DND-41 (cell line): ENCODE measurements at regions not wholly inside any gene's neighbourhood (a gene's known extent, or its start where the extent isn't known, plus 50 kb on each side); places are given as distances from the start of the nearest gene placed in this dataset.
"Not testable (repeated sequence)": the region's sequence is repeated elsewhere in the genome, so short reads cannot be mapped to it uniquely, and the experiment has no call there.

Source experiments
- ATAC-seq: fragments of 200-7000 bp; cut with Tn5 transposase; 3 replicates; pipeline ENCODE4 v1.9.1; 2021; ENCODE audit warnings: low read depth; ENCODE audit not compliant: insufficient read depth
- DNase-seq: peaks from one replicate; pipeline ENCODE4 v3.0.0-alpha.2; 2020
- H2AFZ ChIP-seq: 2 replicates; pipeline ENCODE4 v1.6.0; 2012; ENCODE audit warnings: low read depth, low read length
- H3K27ac ChIP-seq: 2 replicates; pipeline ENCODE4 v1.5.1; 2012; ENCODE audit warnings: low read length, inconsistent platforms
- H3K27me3 ChIP-seq: fragments of 200-600 bp; sonication (generic); 2 replicates; pipeline ENCODE4 v1.6.0; 2012; ENCODE audit warnings: low read length, mild to moderate bottlenecking, inconsistent platforms; ENCODE audit not compliant: insufficient read depth, poor library complexity
- H3K36me3 ChIP-seq: 2 replicates; pipeline ENCODE4 v1.5.1; 2012; ENCODE audit warnings: low read length, inconsistent platforms; ENCODE audit not compliant: insufficient read depth
- H3K4me1 ChIP-seq: 2 replicates; pipeline ENCODE4 v1.5.1; 2012; ENCODE audit warnings: mild to moderate bottlenecking, low read length; ENCODE audit not compliant: insufficient read depth
- H3K4me2 ChIP-seq: 2 replicates; pipeline ENCODE4 v1.6.0; 2012; ENCODE audit warnings: mild to moderate bottlenecking, moderate library complexity, low read length, inconsistent platforms; ENCODE audit not compliant: insufficient read depth
- H3K4me3 ChIP-seq, 2 experiments: fragments of 200-600 bp in 1 of 2; shearing (Covaris generic) in 1 of 2; 2 replicates each; pipeline ENCODE4 v1.5.1; 2012 to 2016; ENCODE audit warnings: inconsistent platforms in 2 of 2, low read length in 2 of 2, mild to moderate bottlenecking in 2 of 2, low read depth in 1 of 2, moderate library complexity in 1 of 2
- H3K79me2 ChIP-seq: 2 replicates; pipeline ENCODE4 v1.6.0; 2012; ENCODE audit warnings: low read length, inconsistent platforms; ENCODE audit not compliant: insufficient read depth
- H3K9ac ChIP-seq: 2 replicates; pipeline ENCODE4 v1.6.0; 2012; ENCODE audit warnings: low read depth, mild to moderate bottlenecking, inconsistent platforms, low read length, moderate library complexity
- H3K9me3 ChIP-seq: 2 replicates; pipeline ENCODE4 v1.5.1; 2012; ENCODE audit warnings: low read length, moderate library complexity, mild to moderate bottlenecking, inconsistent platforms; ENCODE audit not compliant: insufficient read depth, severe bottlenecking
- H4K20me1 ChIP-seq: 2 replicates; pipeline ENCODE4 v1.6.0; 2012; ENCODE audit warnings: low read length; ENCODE audit not compliant: insufficient read depth
- CTCF ChIP-seq: IDR thresholded peaks from 2 replicates; pipeline ENCODE4 v1.5.1; 2012; ENCODE audit warnings: borderline replicate concordance, low read length, moderate library complexity, mild to moderate bottlenecking; ENCODE audit not compliant: poor library complexity, severe bottlenecking; ENCODE audit errors: extremely low read depth
- EZH2 ChIP-seq: IDR thresholded peaks from 3 replicates; pipeline ENCODE4 v1.6.1; 2012; ENCODE audit warnings: borderline replicate concordance, low read depth, mild to moderate bottlenecking, moderate library complexity, low read length, inconsistent platforms; ENCODE audit not compliant: severe bottlenecking

GRCh38 chr7:93711926-93712325 is 137.4 kb upstream of the CALCR start:
- Histone ChIP-seq H2AFZ (no peak overlapping the region), H3K27ac (no peak overlapping the region), H3K4me1 (no peaks in the 10 kb centered on the region), H3K4me3 (no peak overlapping the region), H3K9ac (no peak overlapping the region), H3K4me2 (no peak overlapping the region), H3K27me3 (no peaks in the 10 kb centered on the region), H4K20me1 (no peaks in the 10 kb centered on the region), H3K79me2 (no peaks in the 10 kb centered on the region), H3K9me3 (no peaks in the 10 kb centered on the region), H3K36me3 (no peaks in the 10 kb centered on the region)
- TF ChIP-seq EZH2 = no peak
- no peak for TF ChIP-seq CTCF
- no peak for DNase-seq
- no peak for ATAC-seq

- H3K79me2 ChIP-seq, ATAC-seq, H4K20me1 ChIP-seq: not testable (repeated sequence)
Observed at GRCh38 chr7:93708255-93708654, 133.7 kb upstream of the CALCR start.

GRCh38 chr7:93707249-93707648 is 132.7 kb upstream of the CALCR start:
- ATAC-seq = no peak
- no peaks in the 10 kb centered on the region for H3K36me3 ChIP-seq
- H4K20me1 ChIP-seq = no peaks in the 10 kb centered on the region
- no peak overlapping the region for H2AFZ ChIP-seq
- no peak for DNase-seq
- no peak overlapping the region for H3K27ac ChIP-seq
- no peaks in the 10 kb centered on the region for H3K79me2 ChIP-seq
- no peaks in the 10 kb centered on the region for H3K9me3 ChIP-seq
- no peak for TF ChIP-seq EZH2
- H3K4me2 ChIP-seq = no peak overlapping the region
- H3K27me3 ChIP-seq = no peaks in the 10 kb centered on the region
- H3K4me1 ChIP-seq = no peaks in the 10 kb centered on the region
- H3K9ac ChIP-seq = no peak overlapping the region
- no peak overlapping the region for H3K4me3 ChIP-seq

More at GRCh38 chr7:93708255-93708654, 133.7 kb upstream of the CALCR start:
- not testable (repeated sequence) for H3K27me3 ChIP-seq, H3K4me3 ChIP-seq, H2AFZ ChIP-seq, H3K9ac ChIP-seq, H3K4me1 ChIP-seq, H3K4me2 ChIP-seq, H3K9me3 ChIP-seq, DNase-seq, H3K36me3 ChIP-seq, H3K27ac ChIP-seq

GRCh38 chr7:93706162-93706561 is 131.6 kb upstream of the CALCR start:
- H3K4me3 ChIP-seq, DNase-seq, H4K20me1 ChIP-seq, H3K4me1 ChIP-seq, H2AFZ ChIP-seq, ATAC-seq, H3K36me3 ChIP-seq, H3K27me3 ChIP-seq, H3K27ac ChIP-seq, H3K9ac ChIP-seq, H3K4me2 ChIP-seq, H3K9me3 ChIP-seq, H3K79me2 ChIP-seq: not testable (repeated sequence)

- no peaks in the 10 kb centered on the region for H3K27me3 ChIP-seq
- no peak overlapping the region for H3K27ac ChIP-seq
- H3K9ac ChIP-seq = no peak overlapping the region
- no peaks in the 10 kb centered on the region for H3K79me2 ChIP-seq
- no peak overlapping the region for H3K4me3 ChIP-seq
- H3K36me3 ChIP-seq = no peaks in the 10 kb centered on the region
- no peaks in the 10 kb centered on the region for H3K4me1 ChIP-seq
- no peak for DNase-seq
- H4K20me1 ChIP-seq = no peaks in the 10 kb centered on the region
- H2AFZ ChIP-seq = no peak overlapping the region
- no peak overlapping the region for H3K4me2 ChIP-seq
- no peaks in the 10 kb centered on the region for H3K9me3 ChIP-seq
- no peak for TF ChIP-seq EZH2
- TF ChIP-seq CTCF = no peak
- no peak for ATAC-seq
Observed at GRCh38 chr7:93704217-93704616, 129.7 kb upstream of the CALCR start.
